Nephron (organoid): ENCODE measurements at regions not wholly inside any gene's neighbourhood (a gene's known extent, or its start where the extent isn't known, plus 50 kb on each side); places are given as distances from the start of the nearest gene placed in this dataset.
A peak's percentile ranks its signal among the peaks of the same experiment; 100 is the strongest.
"Not testable (repeated sequence)": the region's sequence is repeated elsewhere in the genome, so short reads cannot be mapped to it uniquely, and the experiment has no call there.

Experiments
- H3K27ac Mint-ChIP-seq, 3 experiments: 2 replicates each; pipeline ENCODE4 v1.8.0; 2020; ENCODE audit warnings: mixed read lengths in 3 of 3, mild to moderate bottlenecking in 2 of 3, moderate library complexity in 1 of 3
- H3K27me3 Mint-ChIP-seq: 2 replicates; pipeline ENCODE4 v1.8.0; 2021; ENCODE audit warnings: low read depth, mild to moderate bottlenecking, moderate library complexity, mixed read lengths
- H3K36me3 Mint-ChIP-seq: 2 replicates; pipeline ENCODE4 v1.8.0; 2020; ENCODE audit warnings: low read depth, mixed read lengths
- H3K4me1 Mint-ChIP-seq: 2 replicates; pipeline ENCODE4 v1.8.0; 2020; ENCODE audit warnings: mixed read lengths
- H3K4me3 Mint-ChIP-seq, 3 experiments: 2 replicates each; pipeline ENCODE4 v1.8.0; 2020; ENCODE audit warnings: mild to moderate bottlenecking in 3 of 3, mixed read lengths in 3 of 3, moderate library complexity in 2 of 3
- H3K9me3 Mint-ChIP-seq: 2 replicates; pipeline ENCODE4 v1.8.0; 2020; ENCODE audit warnings: mixed read lengths
- CTCF ChIP-seq, 3 experiments: fragments of 200-600 bp; sonication (generic); IDR thresholded peaks; one replicate each; pipeline ENCODE4 v1.5.0; 2021; ENCODE audit warnings: antibody characterized with exemption in 3 of 3; ENCODE audit not compliant: unreplicated experiment in 3 of 3

- H3K9me3 Mint-ChIP-seq = peaks cover 4% of the 10 kb centered on the region
- H3K27me3 Mint-ChIP-seq = peaks cover 9% of the 10 kb centered on the region
- H3K4me1 Mint-ChIP-seq = no peaks in the 10 kb centered on the region
- TF ChIP-seq CTCF (IDR thresholded peaks at IDR 0.05; ENCODE audit: unreplicated experiment in 3 of 3) = no peak
- no peaks in the 10 kb centered on the region for H3K36me3 Mint-ChIP-seq
- no peak overlapping the region for H3K27ac Mint-ChIP-seq
- no peak overlapping the region for H3K4me3 Mint-ChIP-seq
Measured at GRCh38 chr19:14277608-14278007, 71.6 kb upstream of the ADGRL1 start.

- H3K36me3 Mint-ChIP-seq, H3K4me3 Mint-ChIP-seq, H3K4me1 Mint-ChIP-seq: not testable (repeated sequence)
Measured at GRCh38 chr19:14275823-14276222, 69.9 kb upstream of the ADGRL1 start.

GRCh38 chr19:14272623-14273022 is 66.7 kb upstream of the ADGRL1 start:
- H3K4me1 Mint-ChIP-seq = peaks cover 10% of the 10 kb centered on the region
- no peak for TF ChIP-seq CTCF (IDR thresholded peaks at IDR 0.05; ENCODE audit: unreplicated experiment in 3 of 3)
- no peak overlapping the region for H3K4me3 Mint-ChIP-seq
- peaks cover 4% of the 10 kb centered on the region for H3K9me3 Mint-ChIP-seq
- H3K27me3 Mint-ChIP-seq = peaks cover 18% of the 10 kb centered on the region
- H3K36me3 Mint-ChIP-seq = no peaks in the 10 kb centered on the region
- no peak overlapping the region for H3K27ac Mint-ChIP-seq

More at GRCh38 chr19:14275823-14276222, 69.9 kb upstream of the ADGRL1 start:
- not testable (repeated sequence) for H3K9me3 Mint-ChIP-seq
- H3K27me3 Mint-ChIP-seq = peaks cover 15% of the 10 kb centered on the region
- H3K27ac Mint-ChIP-seq = peak overlapping the region in 1 of 3 experiments; percentile 48

- Mint-ChIP-seq H3K4me1 (peaks cover 10% of the 10 kb centered on the region), H3K4me3 (no peak overlapping the region), H3K9me3 (peaks cover 4% of the 10 kb centered on the region), H3K27ac (peak overlapping the region in 2 of 3 experiments; percentile 37 to 58), H3K36me3 (no peaks in the 10 kb centered on the region), H3K27me3 (peaks cover 17% of the 10 kb centered on the region)
- TF ChIP-seq CTCF (IDR thresholded peaks at IDR 0.05; ENCODE audit: unreplicated experiment in 3 of 3) = no peak
Measured at GRCh38 chr19:14271840-14272239, 65.9 kb upstream of the ADGRL1 start.

- not testable (repeated sequence) for H3K27ac Mint-ChIP-seq, H3K4me3 Mint-ChIP-seq
Measured at GRCh38 chr19:14270557-14270956, 64.6 kb upstream of the ADGRL1 start.

GRCh38 chr19:14267224-14267741 is 61.3 kb upstream of the ADGRL1 start:
- H3K4me3 Mint-ChIP-seq = peak overlapping the region in 2 of 3 experiments; percentile 21 to 41
- no peaks in the 10 kb centered on the region for H3K36me3 Mint-ChIP-seq
- no peak overlapping the region for H3K27ac Mint-ChIP-seq
- peaks cover 8% of the 10 kb centered on the region for H3K4me1 Mint-ChIP-seq
- TF ChIP-seq CTCF (IDR thresholded peaks at IDR 0.05; ENCODE audit: unreplicated experiment in 3 of 3) = no peak
- peaks cover 32% of the 10 kb centered on the region for H3K27me3 Mint-ChIP-seq
- H3K9me3 Mint-ChIP-seq = no peaks in the 10 kb centered on the region

More at GRCh38 chr19:14270557-14270956, 64.6 kb upstream of the ADGRL1 start:
- peaks cover 18% of the 10 kb centered on the region for H3K27me3 Mint-ChIP-seq
- not testable (repeated sequence) for H3K9me3 Mint-ChIP-seq, H3K36me3 Mint-ChIP-seq, H3K4me1 Mint-ChIP-seq

- not testable (repeated sequence) for H3K36me3 Mint-ChIP-seq, H3K4me1 Mint-ChIP-seq, H3K9me3 Mint-ChIP-seq
- Mint-ChIP-seq H3K27me3 (peaks cover 27% of the 10 kb centered on the region), H3K4me3 (peak overlapping the region; percentile 69 to 79 (median 73)), H3K27ac (peak overlapping the region in 2 of 3 experiments; percentile 30 to 33)
Measured at GRCh38 chr19:14266208-14266607, 60.2 kb upstream of the ADGRL1 start.
